Myocyte (in vitro differentiated cells): ENCODE measurements at regions not wholly inside any gene's neighbourhood (a gene's known extent, or its start where the extent isn't known, plus 50 kb on each side); places are given as distances from the start of the nearest gene placed in this dataset.
"Not testable (repeated sequence)": the region's sequence is repeated elsewhere in the genome, so short reads cannot be mapped to it uniquely, and the experiment has no call there.

Source experiments
- DNase-seq: peaks from one replicate; pipeline ENCODE4 v3.0.0-alpha.2; 2012; ENCODE audit warnings: low read depth

- no peak for DNase-seq
These were observed 100.2 kb upstream of the CXCL13 start for GRCh38 chr4:77505275-77505957.

GRCh38 chr4:77505958-77506319 is 99.7 kb upstream of the CXCL13 start:
- DNase-seq = no peak

GRCh38 chr4:77510367-77510766 is 95.3 kb upstream of the CXCL13 start:
- no peak for DNase-seq

- DNase-seq = no peak
These were observed 80.1 kb upstream of the CXCL13 start for GRCh38 chr4:77525538-77525937.

- DNase-seq = not testable (repeated sequence)
These were observed 77.7 kb upstream of the CXCL13 start for GRCh38 chr4:77527900-77528299.

GRCh38 chr4:77538144-77538543 is 67.5 kb upstream of the CXCL13 start:
- peak; percentile 57 for DNase-seq

- DNase-seq = peak; percentile 63
These were observed 67.0 kb upstream of the CXCL13 start for GRCh38 chr4:77538574-77539157.
